NCI-H2029 (cell line): ENCODE measurements at regions not wholly inside any gene's neighbourhood (a gene's known extent, or its start where the extent isn't known, plus 50 kb on each side); places are given as distances from the start of the nearest gene placed in this dataset.

Source experiments
- DNase-seq: peaks from one replicate; lab custom pipeline; 2025; lab: John Stamatoyannopoulos, UW

DNA sequence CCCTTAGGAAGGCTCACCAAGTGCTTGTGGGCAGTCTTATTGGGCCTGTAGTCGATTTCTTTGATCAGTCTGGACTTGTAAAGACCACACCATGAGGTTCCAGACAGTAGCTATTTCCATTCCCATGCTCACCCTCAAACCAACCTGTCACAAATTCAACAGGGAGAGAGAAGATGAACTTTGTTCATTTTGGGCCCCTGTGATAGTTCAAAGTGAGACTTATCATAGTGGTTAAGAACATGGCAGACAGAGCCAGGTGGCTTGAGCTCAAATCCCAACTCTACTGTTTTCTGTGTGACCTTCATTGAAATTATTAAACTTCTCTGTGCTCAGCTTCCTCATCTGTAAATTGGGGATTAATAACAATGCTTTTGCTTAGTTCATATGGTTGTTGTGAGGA lies 53.9 kb upstream of the CTLA4 start:
- no peak for DNase-seq

DNA sequence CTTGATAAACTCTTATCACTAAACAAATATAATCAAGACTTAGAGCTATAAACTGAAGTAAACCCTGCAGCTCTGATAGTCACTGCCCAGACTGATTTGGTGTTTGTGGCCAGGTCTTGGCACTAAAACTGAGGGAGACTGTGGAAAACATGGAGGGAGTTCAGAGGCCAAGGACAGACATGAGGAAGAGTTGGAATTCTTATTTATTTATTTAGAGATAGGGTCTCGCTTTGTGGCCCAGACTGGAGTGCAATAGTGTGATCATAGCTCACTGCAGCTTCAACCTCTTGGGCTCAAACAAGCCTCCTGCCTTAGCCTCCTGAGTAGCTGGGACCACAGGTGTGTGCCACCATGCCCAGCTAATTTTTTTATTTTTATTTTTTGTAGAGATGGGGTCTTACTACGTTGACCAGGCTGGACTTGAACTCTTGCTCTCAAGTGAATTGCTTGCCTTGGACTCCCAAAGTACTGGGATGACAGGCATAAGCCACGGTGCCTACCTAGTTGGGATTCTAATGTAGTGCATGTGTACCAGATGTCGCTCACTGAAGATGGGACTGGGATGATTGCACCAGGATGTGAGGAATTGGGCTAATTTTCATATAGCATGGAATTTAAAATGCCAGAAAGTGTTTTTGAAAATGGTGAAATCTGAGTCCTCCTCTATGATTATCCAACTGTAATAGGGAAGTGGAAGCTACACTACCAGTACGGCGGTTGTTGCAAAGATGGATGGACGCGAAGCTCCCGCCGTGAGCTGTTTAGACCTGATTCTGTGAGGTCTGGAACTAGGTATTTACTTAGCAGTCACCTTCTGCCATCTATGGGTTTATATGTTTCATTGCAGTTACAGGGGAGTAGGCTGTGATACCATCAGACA lies 52.7 kb upstream of the CTLA4 start:
- DNase-seq: peak; percentile 49

GRCh38 chr2:203815541-203815898 lies 52.1 kb upstream of the CTLA4 start:
- no peak for DNase-seq

- no peak for DNase-seq
Observed at GRCh38 chr2:203817147-203817546, 50.4 kb upstream of the CTLA4 start.
